Osteocyte (in vitro differentiated cells): ENCODE measurements at regions not wholly inside any gene's neighbourhood (a gene's known extent, or its start where the extent isn't known, plus 50 kb on each side); places are given as distances from the start of the nearest gene placed in this dataset.

Experiments
- DNase-seq: peaks from one replicate; pipeline ENCODE4 v3.0.0; 2021; ENCODE audit warnings: mixed read lengths; ENCODE audit not compliant: unreplicated experiment; ENCODE audit errors: extremely low spot score
- H3K27ac Mint-ChIP-seq: one replicate; pipeline ENCODE4 v1.8.0; 2021; ENCODE audit warnings: mild to moderate bottlenecking, mixed read lengths; ENCODE audit not compliant: unreplicated experiment
- H3K27me3 Mint-ChIP-seq: one replicate; pipeline ENCODE4 v1.8.0; 2021; ENCODE audit warnings: mixed read lengths; ENCODE audit not compliant: unreplicated experiment
- H3K36me3 Mint-ChIP-seq: one replicate; pipeline ENCODE4 v1.8.0; 2021; ENCODE audit warnings: mixed read lengths; ENCODE audit not compliant: unreplicated experiment
- H3K4me1 Mint-ChIP-seq: one replicate; pipeline ENCODE4 v1.8.0; 2021; ENCODE audit warnings: mixed read lengths; ENCODE audit not compliant: unreplicated experiment
- H3K4me3 Mint-ChIP-seq: one replicate; pipeline ENCODE4 v1.8.0; 2021; ENCODE audit warnings: mild to moderate bottlenecking, moderate library complexity, mixed read lengths; ENCODE audit not compliant: unreplicated experiment
- H3K9me3 Mint-ChIP-seq: one replicate; pipeline ENCODE4 v1.8.0; 2021; ENCODE audit warnings: mixed read lengths; ENCODE audit not compliant: unreplicated experiment
- TF ChIP-seq, protein P1 (sequence below): fragments of 200-600 bp; sonication (generic); IDR thresholded peaks from 2 replicates; pipeline ENCODE4 v1.5.0; 2021; ENCODE audit warnings: antibody characterized with exemption, mild to moderate bottlenecking, moderate library complexity

DNA sequence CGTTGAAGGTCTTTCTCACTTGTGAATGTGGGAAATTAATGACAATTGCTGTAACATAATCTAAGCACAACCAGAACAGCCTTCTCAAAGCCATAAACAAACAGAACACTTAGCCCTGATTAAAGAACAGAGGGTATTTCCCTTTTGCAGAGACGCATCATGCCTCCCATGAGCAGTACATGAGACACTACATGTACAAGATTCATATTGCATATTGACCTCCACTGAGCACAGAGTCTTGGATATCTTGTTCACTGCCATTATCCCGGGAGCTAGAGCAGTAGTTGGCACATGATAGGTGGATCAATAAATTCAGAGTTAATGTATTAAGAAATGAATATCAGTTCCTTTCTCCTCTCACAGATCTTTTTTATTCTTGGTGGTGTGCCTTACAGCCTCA lies 1194.3 kb upstream of the TENM4 start:
- no peak overlapping the region for H3K4me3 Mint-ChIP-seq
- no peaks in the 10 kb centered on the region for H3K36me3 Mint-ChIP-seq
- no peaks in the 10 kb centered on the region for H3K4me1 Mint-ChIP-seq
- no peaks in the 10 kb centered on the region for H3K27me3 Mint-ChIP-seq
- peaks cover 4% of the 10 kb centered on the region for H3K9me3 Mint-ChIP-seq
- no peak overlapping the region for H3K27ac Mint-ChIP-seq
- DNase-seq: no peak
- TF ChIP-seq, protein P1, sequence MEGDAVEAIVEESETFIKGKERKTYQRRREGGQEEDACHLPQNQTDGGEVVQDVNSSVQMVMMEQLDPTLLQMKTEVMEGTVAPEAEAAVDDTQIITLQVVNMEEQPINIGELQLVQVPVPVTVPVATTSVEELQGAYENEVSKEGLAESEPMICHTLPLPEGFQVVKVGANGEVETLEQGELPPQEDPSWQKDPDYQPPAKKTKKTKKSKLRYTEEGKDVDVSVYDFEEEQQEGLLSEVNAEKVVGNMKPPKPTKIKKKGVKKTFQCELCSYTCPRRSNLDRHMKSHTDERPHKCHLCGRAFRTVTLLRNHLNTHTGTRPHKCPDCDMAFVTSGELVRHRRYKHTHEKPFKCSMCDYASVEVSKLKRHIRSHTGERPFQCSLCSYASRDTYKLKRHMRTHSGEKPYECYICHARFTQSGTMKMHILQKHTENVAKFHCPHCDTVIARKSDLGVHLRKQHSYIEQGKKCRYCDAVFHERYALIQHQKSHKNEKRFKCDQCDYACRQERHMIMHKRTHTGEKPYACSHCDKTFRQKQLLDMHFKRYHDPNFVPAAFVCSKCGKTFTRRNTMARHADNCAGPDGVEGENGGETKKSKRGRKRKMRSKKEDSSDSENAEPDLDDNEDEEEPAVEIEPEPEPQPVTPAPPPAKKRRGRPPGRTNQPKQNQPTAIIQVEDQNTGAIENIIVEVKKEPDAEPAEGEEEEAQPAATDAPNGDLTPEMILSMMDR: no peak

DNA sequence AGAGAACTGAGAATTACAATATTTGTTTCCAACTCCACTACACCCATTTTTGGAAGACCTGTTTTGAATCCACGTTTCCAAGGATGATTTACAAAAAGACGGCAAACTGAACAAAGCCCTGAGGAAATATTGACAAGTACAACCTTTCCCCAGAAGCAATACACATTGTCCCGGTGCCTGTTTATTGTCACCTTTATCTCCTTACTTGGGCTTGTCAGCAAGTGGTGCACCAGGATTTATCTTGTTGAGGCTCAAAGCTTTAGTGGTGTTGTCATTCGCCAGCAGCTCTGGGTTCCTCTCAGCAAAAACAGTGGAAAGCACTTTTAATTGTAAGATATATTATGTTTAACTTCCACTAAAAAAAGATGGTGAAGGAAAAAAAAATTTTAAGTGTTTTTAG lies 1191.9 kb upstream of the TENM4 start:
- H3K36me3 Mint-ChIP-seq: no peaks in the 10 kb centered on the region
- H3K27me3 Mint-ChIP-seq: no peaks in the 10 kb centered on the region
- DNase-seq: no peak
- H3K9me3 Mint-ChIP-seq: peaks cover 10% of the 10 kb centered on the region
- no peak overlapping the region for H3K4me3 Mint-ChIP-seq
- H3K4me1 Mint-ChIP-seq: no peaks in the 10 kb centered on the region
- TF ChIP-seq, protein P1: no peak
- H3K27ac Mint-ChIP-seq: no peak overlapping the region

DNA sequence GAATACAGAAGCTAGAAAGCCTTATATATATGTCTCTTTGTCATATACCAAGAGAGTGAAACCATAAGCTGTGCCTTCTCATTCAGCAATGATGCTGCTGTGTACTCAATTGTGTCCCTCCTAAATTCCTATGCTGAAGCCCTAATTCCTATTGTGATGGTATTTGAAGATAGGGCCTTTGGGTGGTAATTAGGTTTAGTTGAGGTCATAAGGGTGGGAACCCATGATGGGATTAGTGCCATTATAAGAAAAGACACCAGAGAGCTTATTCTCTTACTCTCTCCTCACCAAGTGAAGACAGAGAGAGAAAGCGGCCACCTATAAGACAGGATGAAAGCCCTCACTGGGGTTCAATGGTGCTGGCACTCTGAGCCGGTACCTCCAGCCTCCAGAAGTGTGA lies 1191.3 kb upstream of the TENM4 start:
- H3K4me3 Mint-ChIP-seq: no peak overlapping the region
- no peak for DNase-seq
- no peaks in the 10 kb centered on the region for H3K36me3 Mint-ChIP-seq
- H3K4me1 Mint-ChIP-seq: no peaks in the 10 kb centered on the region
- H3K9me3 Mint-ChIP-seq: peaks cover 10% of the 10 kb centered on the region
- no peaks in the 10 kb centered on the region for H3K27me3 Mint-ChIP-seq
- no peak overlapping the region for H3K27ac Mint-ChIP-seq
- TF ChIP-seq, protein P1: no peak

DNA sequence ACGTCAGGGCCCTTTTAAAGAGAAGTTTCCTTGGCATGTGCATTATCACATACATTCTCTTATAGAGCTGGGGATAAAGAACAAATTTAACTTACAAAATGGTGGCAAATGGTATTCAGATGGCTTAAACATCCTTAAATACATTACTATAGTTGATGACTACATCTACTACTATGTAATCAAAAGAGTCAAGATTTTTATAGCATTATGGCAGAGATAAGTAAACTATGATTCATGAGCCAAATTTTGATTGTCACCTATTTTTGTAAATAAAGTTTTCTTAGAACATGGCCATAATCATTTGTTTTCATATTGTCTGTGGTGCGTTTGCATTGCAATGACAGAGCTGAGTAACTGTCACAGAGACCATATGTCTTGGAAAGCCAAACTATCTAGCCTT lies 1188.6 kb upstream of the TENM4 start:
- Mint-ChIP-seq H3K4me1 (no peaks in the 10 kb centered on the region), H3K36me3 (no peaks in the 10 kb centered on the region)

DNA sequence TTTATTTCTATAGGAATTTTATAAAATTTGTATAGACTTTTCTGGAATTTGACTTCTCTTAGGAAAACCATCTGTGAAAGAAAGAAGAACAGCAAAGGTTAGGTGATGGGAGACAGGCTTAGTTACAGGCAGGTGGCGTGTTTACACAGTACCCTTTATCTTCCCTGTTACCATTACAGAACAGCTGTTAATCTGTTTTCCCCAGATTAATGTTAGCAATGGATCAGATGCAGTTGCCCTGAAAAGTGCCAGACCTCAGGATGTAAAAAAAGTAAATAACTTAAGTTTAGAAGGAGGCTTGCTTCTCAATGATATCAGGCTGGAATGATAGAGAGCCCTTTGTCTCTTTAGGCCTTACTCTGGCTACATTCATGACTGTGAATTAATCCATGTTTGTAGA lies 1186.5 kb upstream of the TENM4 start:
- TF ChIP-seq, protein P1: no peak
- Mint-ChIP-seq H3K36me3 (no peaks in the 10 kb centered on the region), H3K9me3 (peaks cover 10% of the 10 kb centered on the region), H3K27ac (no peak overlapping the region), H3K27me3 (no peaks in the 10 kb centered on the region), H3K4me3 (no peak overlapping the region), H3K4me1 (no peaks in the 10 kb centered on the region)
- DNase-seq: no peak

More for the DNA sequence above, 1188.6 kb upstream of the TENM4 start:
- Mint-ChIP-seq H3K9me3 (peaks cover 10% of the 10 kb centered on the region), H3K27me3 (no peaks in the 10 kb centered on the region), H3K4me3 (no peak overlapping the region), H3K27ac (no peak overlapping the region)
- TF ChIP-seq, protein P1: no peak
- DNase-seq: no peak
